Upper lobe of left lung (tissue), 4 donors: ENCODE measurements at regions not wholly inside any gene's neighbourhood (a gene's known extent, or its start where the extent isn't known, plus 50 kb on each side); places are given as distances from the start of the nearest gene placed in this dataset.

Source experiments
- CTCF ChIP-seq, 6 experiments: fragments of 450-650 bp in 4 of 6; fragments of 200-600 bp in 2 of 6; sonication (generic) in 2 of 6; IDR thresholded peaks; one replicate each; pipeline ENCODE4 v1.5.1; 2016 to 2019; ENCODE audit warnings: antibody characterized with exemption in 6 of 6
- EP300 ChIP-seq, 4 donors: sonication (generic); formaldehyde crosslinking; IDR thresholded peaks; one replicate each; pipeline ENCODE4 v1.5.1; 2017; ENCODE audit warnings: antibody characterized with exemption in 4 of 4, control low read depth in 2 of 4
- POLR2A ChIP-seq, 4 donors: fragments of 450-650 bp; IDR thresholded peaks; one replicate each; pipeline ENCODE4 v1.5.1; 2016 to 2017; ENCODE audit warnings: antibody characterized with exemption in 4 of 4, mild to moderate bottlenecking in 2 of 4
- POLR2AphosphoS5 ChIP-seq, 2 donors: sonication (generic); formaldehyde crosslinking; IDR thresholded peaks; one replicate each; pipeline ENCODE4 v1.5.1; 2017; ENCODE audit warnings: antibody characterized with exemption in 2 of 2

- TF ChIP-seq EP300 (IDR thresholded peaks at IDR 0.05) (no peak), CTCF (IDR thresholded peaks at IDR 0.05) (no peak), POLR2A (IDR thresholded peaks at IDR 0.05) (no peak), POLR2AphosphoS5 (IDR thresholded peaks at IDR 0.05) (no peak)
Measured at GRCh38 chr3:26307787-26308186, 314.8 kb upstream of the LRRC3B start.
